ENCODE measurements at regions not wholly inside any gene's neighbourhood (a gene's known extent, or its start where the extent isn't known, plus 50 kb on each side); places are given as distances from the start of the nearest gene placed in this dataset.

- intact Hi-C loops (cut with micrococcal nuclease; ENCODE audit: unreplicated experiment), result no loop called here
- no peaks in the 10 kb centered on the region for H3K4me1 ChIP-seq (ENCODE audit: insufficient read depth, low read length, poor library complexity, severe bottlenecking)
- no TSS peak for BruUV-seq (replicated peaks)
- no peaks in the 10 kb centered on the region for H3K36me3 ChIP-seq (ENCODE audit: insufficient read depth, low read length, poor library complexity, severe bottlenecking)
- H3K27ac ChIP-seq (ENCODE audit: low read depth, low read length, poor library complexity, severe bottlenecking), result no peak overlapping the region
- no peak overlapping the region for H3K4me3 ChIP-seq (ENCODE audit: low read depth, low read length, poor library complexity, severe bottlenecking)
- TF ChIP-seq EZH2 (IDR thresholded peaks at IDR 0.05; ENCODE audit: borderline replicate concordance, low read depth, low read length, poor library complexity, severe bottlenecking) (no peak), CTCF (conservative IDR thresholded peaks at IDR 0.05; ENCODE audit: low read depth, low read length) (no peak)
- H3K9me3 ChIP-seq (ENCODE audit: low read depth, low read length, poor library complexity, severe bottlenecking), result peaks cover 8% of the 10 kb centered on the region
- CTCF ChIA-PET, result no interaction called here
- POLR2A ChIA-PET (ENCODE audit: low non-redundant PET), result no interaction called here
- DNase-seq (ENCODE audit: low spot score), result no peak
- no peaks in the 10 kb centered on the region for H3K27me3 ChIP-seq (replicated peaks; ENCODE audit: insufficient read depth, low read depth, low read length, poor library complexity)
These were observed 55.1 kb upstream of the RGS4 start for GRCh38 chr1:163013826-163014600.

- no peak for TF ChIP-seq EZH2 (IDR thresholded peaks at IDR 0.05; ENCODE audit: borderline replicate concordance, low read depth, low read length, poor library complexity, severe bottlenecking)
- TF ChIP-seq CTCF (conservative IDR thresholded peaks at IDR 0.05; ENCODE audit: low read depth, low read length), result no peak
- ChIA-PET CTCF (no interaction called here), POLR2A (ENCODE audit: low non-redundant PET) (no interaction called here)
- Histone ChIP-seq H3K9me3 (ENCODE audit: low read depth, low read length, poor library complexity, severe bottlenecking) (no peaks in the 10 kb centered on the region), H3K4me1 (ENCODE audit: insufficient read depth, low read length, poor library complexity, severe bottlenecking) (no peaks in the 10 kb centered on the region), H3K36me3 (ENCODE audit: insufficient read depth, low read length, poor library complexity, severe bottlenecking) (no peaks in the 10 kb centered on the region), H3K27me3 (replicated peaks; ENCODE audit: insufficient read depth, low read depth, low read length, poor library complexity) (no peaks in the 10 kb centered on the region), H3K4me3 (ENCODE audit: low read depth, low read length, poor library complexity, severe bottlenecking) (no peak overlapping the region), H3K27ac (ENCODE audit: low read depth, low read length, poor library complexity, severe bottlenecking) (no peak overlapping the region)
- BruUV-seq (replicated peaks), result no TSS peak
- DNase-seq (ENCODE audit: low spot score), result no peak
- intact Hi-C loops (cut with micrococcal nuclease; ENCODE audit: unreplicated experiment), result no loop called here
These were observed 62.9 kb upstream of the RGS4 start for GRCh38 chr1:163006051-163006834.

- ChIA-PET POLR2A (ENCODE audit: low non-redundant PET) (no interaction called here), CTCF (no interaction called here)
- no peaks in the 10 kb centered on the region for H3K4me1 ChIP-seq (ENCODE audit: insufficient read depth, low read length, poor library complexity, severe bottlenecking)
- no peak for DNase-seq (ENCODE audit: low spot score)
- no peak overlapping the region for H3K4me3 ChIP-seq (ENCODE audit: low read depth, low read length, poor library complexity, severe bottlenecking)
- intact Hi-C loops (cut with micrococcal nuclease; ENCODE audit: unreplicated experiment), result no loop called here
- no peak overlapping the region for H3K27ac ChIP-seq (ENCODE audit: low read depth, low read length, poor library complexity, severe bottlenecking)
- no peaks in the 10 kb centered on the region for H3K27me3 ChIP-seq (replicated peaks; ENCODE audit: insufficient read depth, low read depth, low read length, poor library complexity)
- H3K9me3 ChIP-seq (ENCODE audit: low read depth, low read length, poor library complexity, severe bottlenecking), result no peaks in the 10 kb centered on the region
- BruUV-seq (replicated peaks), result no TSS peak
- TF ChIP-seq EZH2 (IDR thresholded peaks at IDR 0.05; ENCODE audit: borderline replicate concordance, low read depth, low read length, poor library complexity, severe bottlenecking) (no peak), CTCF (conservative IDR thresholded peaks at IDR 0.05; ENCODE audit: low read depth, low read length) (no peak)
- H3K36me3 ChIP-seq (ENCODE audit: insufficient read depth, low read length, poor library complexity, severe bottlenecking), result no peaks in the 10 kb centered on the region
These were observed 71.5 kb upstream of the RGS4 start for GRCh38 chr1:162997499-162998285.
